DMS114 treated with DMSO at 0.1 percent for 48 hours (cell line): ENCODE measurements at regions not wholly inside any gene's neighbourhood (a gene's known extent, or its start where the extent isn't known, plus 50 kb on each side); places are given as distances from the start of the nearest gene placed in this dataset.
A peak's percentile ranks its signal among the peaks of the same experiment; 100 is the strongest.
"Not testable (repeated sequence)": the region's sequence is repeated elsewhere in the genome, so short reads cannot be mapped to it uniquely, and the experiment has no call there.

Experiments used
- DNase-seq: peaks from one replicate; lab custom pipeline; 2025; ENCODE audit not compliant: unreplicated experiment; lab: John Stamatoyannopoulos, UW

DNA sequence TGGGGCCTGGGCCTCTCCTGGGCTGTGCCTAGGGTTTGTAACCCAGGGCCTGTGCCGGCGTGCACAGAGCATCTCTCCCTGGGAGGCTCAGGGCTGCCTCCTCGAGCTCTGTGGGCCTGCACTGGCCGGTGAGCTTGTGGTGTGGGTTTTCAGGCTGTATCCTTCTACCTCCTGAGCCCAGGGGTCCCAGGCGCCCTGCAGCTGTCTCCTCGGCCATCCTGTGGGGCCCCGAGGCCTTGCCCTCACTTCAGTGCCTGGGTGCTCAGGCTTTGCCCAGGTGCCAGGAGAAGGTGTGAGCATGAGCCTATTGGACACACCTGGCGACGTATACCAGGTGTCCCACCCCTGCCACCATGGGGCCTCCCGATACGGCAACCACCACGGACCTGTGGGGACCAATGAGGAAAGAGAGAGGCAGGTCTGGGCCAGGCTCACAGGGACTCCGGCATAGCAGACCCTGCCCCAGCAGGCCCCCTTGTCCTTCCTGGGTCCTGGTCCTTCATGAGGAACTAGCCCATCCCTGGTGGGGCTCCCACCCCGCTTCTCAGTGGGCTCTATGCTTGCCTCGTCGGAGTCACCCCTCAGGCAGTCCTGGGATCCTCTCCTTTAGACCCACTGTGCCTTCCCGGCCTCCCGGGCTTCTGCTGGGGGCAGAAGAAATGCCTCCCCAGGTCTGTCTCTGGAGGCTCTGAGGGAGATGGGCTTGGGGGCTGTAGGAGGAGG, 400.2 kb downstream of the TMEM121 start:
- DNase-seq: no peak

GRCh38 chr14:105927096-105928060, 401.0 kb downstream of the TMEM121 start:
- DNase-seq: no peak

DNA sequence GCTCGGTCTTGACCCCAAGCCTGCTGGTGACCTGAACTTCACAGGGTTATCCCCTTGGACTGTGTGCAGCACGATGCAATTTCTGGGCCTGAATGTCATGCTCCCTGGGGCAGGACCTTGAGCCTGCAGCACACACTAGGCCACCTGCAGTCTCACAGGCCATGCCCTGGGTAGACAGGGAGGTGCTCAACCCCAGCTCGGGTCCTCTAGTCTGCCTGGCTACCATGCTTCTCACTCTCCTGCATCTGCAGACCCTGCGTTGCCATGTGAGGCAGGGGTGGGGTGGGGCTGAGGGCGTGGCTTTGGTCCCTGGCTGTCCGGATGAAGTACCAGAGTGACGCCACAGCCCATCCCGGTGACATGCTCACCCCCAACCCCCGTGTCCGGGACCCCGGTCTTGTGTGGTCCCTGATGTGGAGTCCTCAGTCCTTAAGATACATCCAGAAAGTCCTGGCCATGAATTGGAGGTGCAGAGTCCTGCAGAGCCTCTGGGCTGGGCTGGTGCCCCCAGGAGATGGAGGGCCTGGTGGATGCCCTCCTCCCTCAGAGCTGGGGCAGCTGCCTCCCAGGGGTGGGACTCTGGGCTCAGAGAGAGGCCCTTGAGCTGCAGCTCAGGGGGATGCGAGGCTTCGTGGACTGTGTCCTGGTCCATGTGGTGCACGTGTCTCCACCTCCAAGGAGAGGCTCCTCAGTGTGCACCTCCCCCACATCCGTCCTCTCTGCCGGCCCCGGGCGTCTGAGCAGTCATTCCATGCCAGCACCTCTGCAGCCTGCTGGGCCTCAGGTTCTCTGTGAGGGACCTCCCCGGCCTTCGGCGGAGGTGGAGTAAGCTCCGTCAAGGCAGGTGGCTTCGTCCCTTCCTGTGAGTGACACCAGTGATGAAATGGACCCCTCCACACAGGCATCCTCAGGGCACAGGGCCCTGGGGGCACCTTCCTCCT, 402.1 kb downstream of the TMEM121 start:
- not testable (repeated sequence) for DNase-seq

- DNase-seq: no peak
Observed at GRCh38 chr14:105929327-105930081, 403.1 kb downstream of the TMEM121 start.

DNA sequence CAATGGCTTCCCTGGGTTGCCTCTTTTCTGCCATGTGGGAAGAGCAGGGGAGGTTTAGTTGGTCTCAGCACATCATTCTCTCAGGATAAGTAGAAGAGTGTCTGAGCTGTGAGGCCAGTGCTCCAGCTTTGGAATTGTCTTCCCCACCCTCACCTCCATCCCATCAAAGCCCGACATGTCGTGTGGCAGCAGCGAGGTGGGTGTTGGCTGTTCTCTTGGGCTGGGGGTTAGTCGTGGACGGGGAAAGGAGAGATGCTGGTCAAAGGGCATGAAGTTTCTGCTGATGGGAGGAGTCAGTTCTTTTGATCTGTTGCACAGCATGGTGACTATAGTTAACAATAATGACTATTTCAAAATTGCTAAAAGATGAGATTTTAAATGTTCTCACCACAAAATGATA, 404.2 kb downstream of the TMEM121 start:
- DNase-seq: no peak

- DNase-seq: peak; percentile 14
Observed at GRCh38 chr14:105931808-105932483, 405.6 kb downstream of the TMEM121 start.

GRCh38 chr14:105933238-105933637, 406.9 kb downstream of the TMEM121 start:
- no peak for DNase-seq

GRCh38 chr14:105935384-105935783, 409.0 kb downstream of the TMEM121 start:
- DNase-seq: no peak

GRCh38 chr14:105937253-105938054, 411.1 kb downstream of the TMEM121 start:
- no peak for DNase-seq

DNA sequence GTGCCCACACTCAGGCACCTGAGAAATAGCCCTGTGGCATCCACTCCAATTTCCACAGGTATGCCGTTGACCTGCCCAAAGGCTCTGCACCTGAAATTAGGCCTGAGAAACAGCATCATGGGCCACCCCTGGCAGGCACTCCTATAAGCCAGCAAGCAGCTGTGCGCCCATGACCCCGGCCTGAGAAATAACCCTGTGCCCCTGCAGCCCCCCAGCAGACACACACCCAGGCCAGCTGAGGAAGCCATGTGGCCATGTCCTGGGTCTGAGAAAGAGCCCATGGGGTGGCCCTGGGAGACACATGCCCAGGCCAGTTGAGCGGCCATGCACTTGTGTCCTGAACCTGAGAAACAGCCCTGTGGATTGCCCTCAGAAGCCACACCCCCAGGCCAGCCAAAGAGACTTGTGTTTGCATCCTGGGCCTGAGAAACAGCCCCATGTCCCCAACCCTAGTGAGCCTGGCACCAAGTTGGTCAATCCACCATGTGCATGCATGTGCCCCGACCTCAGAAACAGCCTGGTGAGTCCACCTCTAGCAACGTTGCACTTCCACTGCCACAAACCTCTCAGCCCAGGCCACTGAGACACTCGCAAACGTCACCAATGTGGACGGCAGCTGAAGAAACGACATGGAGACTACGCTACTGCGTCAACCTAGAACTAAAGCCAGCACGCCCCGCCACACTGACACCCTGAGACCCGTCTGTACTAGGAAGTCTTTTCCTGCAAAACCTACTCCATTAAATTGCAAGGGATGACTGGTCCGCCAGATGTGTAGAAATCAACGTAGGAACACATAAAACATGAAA, 411.9 kb downstream of the TMEM121 start:
- DNase-seq: no peak

DNA sequence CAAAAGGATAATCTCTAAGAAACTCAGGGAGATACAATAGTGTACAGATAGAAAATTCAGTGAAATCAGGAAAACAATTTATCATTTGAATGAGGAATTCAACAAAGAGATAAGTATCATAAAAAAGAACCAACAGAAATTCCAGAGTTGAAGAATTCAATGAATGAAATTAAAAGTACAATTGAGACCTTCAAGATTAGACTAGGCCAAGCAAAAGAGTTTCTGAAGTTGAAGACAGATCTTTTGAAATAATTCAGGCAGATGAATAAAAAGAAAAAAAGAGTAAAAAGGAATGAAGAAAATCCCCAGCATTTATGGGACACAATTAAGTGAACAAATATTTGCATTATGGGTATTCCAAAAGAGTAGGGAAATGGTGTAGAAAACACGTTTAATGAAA, 412.6 kb downstream of the TMEM121 start:
- DNase-seq: no peak

- no peak for DNase-seq
Observed at GRCh38 chr14:105939810-105940508, 413.6 kb downstream of the TMEM121 start.

- DNase-seq: no peak
Observed at GRCh38 chr14:105940534-105941225, 414.3 kb downstream of the TMEM121 start.

GRCh38 chr14:105941226-105942166, 415.1 kb downstream of the TMEM121 start:
- DNase-seq: no peak

- DNase-seq: not testable (repeated sequence)
Observed at GRCh38 chr14:105942725-105943124, 416.3 kb downstream of the TMEM121 start.
